OCI-LY7 (cell line): ENCODE measurements at regions not wholly inside any gene's neighbourhood (a gene's known extent, or its start where the extent isn't known, plus 50 kb on each side); places are given as distances from the start of the nearest gene placed in this dataset.

Source experiments
- BruUV-seq: library from RNA; stranded (reverse); fragments of 400-500 nt; replicated peaks from 2 replicates; lab custom pipeline; 2021; lab: Mats Ljungman, UMichigan
- CTCF ChIA-PET: fragments of 300-600 bp; sonication (Branson Sonifier 250); formaldehyde crosslinking; loops from one replicate; lab custom pipeline; 2022; ENCODE audit warnings: antibody characterized with exemption; ENCODE audit not compliant: unreplicated experiment; lab: Charles Lee
- POLR2A ChIA-PET: fragments of 300-600 bp; sonication (Branson Sonifier 250); formaldehyde crosslinking; loops from one replicate; lab custom pipeline; 2022; ENCODE audit warnings: antibody characterized with exemption; lab: Charles Lee
- DNase-seq: peaks from one replicate; pipeline ENCODE4 v3.0.0-alpha.2; 2015; ENCODE audit warnings: low spot score
- H2AFZ ChIP-seq: fragments of 200-600 bp; sonication (generic), shearing (Covaris generic); 2 replicates; pipeline ENCODE4 v1.6.1; 2014; ENCODE audit warnings: mild to moderate bottlenecking, antibody characterized with exemption, low read length, moderate library complexity
- H3K27ac ChIP-seq: fragments of 200-600 bp; sonication (generic); 2 replicates; pipeline ENCODE4 v1.5.1; 2014; ENCODE audit warnings: mixed run types, low read depth, mild to moderate bottlenecking, moderate library complexity, low read length, inconsistent platforms; ENCODE audit not compliant: poor library complexity, severe bottlenecking
- H3K36me3 ChIP-seq: fragments of 200-600 bp; sonication (generic); 2 replicates; pipeline ENCODE4 v1.6.1; 2014; ENCODE audit warnings: mild to moderate bottlenecking, antibody characterized with exemption, low read length, moderate library complexity, mixed read lengths; ENCODE audit not compliant: insufficient read depth
- H3K4me1 ChIP-seq: fragments of 200-600 bp; sonication (generic); 2 replicates; pipeline ENCODE4 v1.5.1; 2014; ENCODE audit warnings: mild to moderate bottlenecking, low read length; ENCODE audit not compliant: insufficient read depth, poor library complexity, severe bottlenecking
- H3K4me2 ChIP-seq: fragments of 200-600 bp; sonication (generic); 2 replicates; pipeline ENCODE4 v1.6.1; 2014; ENCODE audit warnings: mild to moderate bottlenecking, low read length
- H3K4me3 ChIP-seq: fragments of 200-600 bp; sonication (generic); 2 replicates; pipeline ENCODE4 v1.5.1; 2014; ENCODE audit warnings: mild to moderate bottlenecking, low read depth, low read length; ENCODE audit not compliant: poor library complexity, severe bottlenecking
- H3K79me2 ChIP-seq: fragments of 200-600 bp; sonication (generic); 2 replicates; pipeline ENCODE4 v1.6.1; 2016; ENCODE audit warnings: low read depth, mild to moderate bottlenecking, low read length, moderate library complexity, mixed read lengths; ENCODE audit not compliant: insufficient read depth
- H3K9me2 ChIP-seq: fragments of 200-600 bp; sonication (generic); 2 replicates; pipeline ENCODE4 v1.6.1; 2016; ENCODE audit warnings: mild to moderate bottlenecking, low read length, mixed read lengths; ENCODE audit not compliant: insufficient read depth
- H3K9me3 ChIP-seq: fragments of 200-600 bp; sonication (generic); 2 replicates; pipeline ENCODE4 v1.6.1; 2014; ENCODE audit warnings: mild to moderate bottlenecking, mixed run types, low read length, mixed read lengths
- H4K20me1 ChIP-seq: fragments of 200-600 bp; sonication (generic); 2 replicates; pipeline ENCODE4 v1.6.1; 2014; ENCODE audit warnings: mild to moderate bottlenecking, antibody characterized with exemption, low read length, moderate library complexity, mixed read lengths; ENCODE audit not compliant: insufficient read depth
- EZH2phosphoT487 ChIP-seq: fragments of 200-600 bp; sonication (generic); IDR thresholded peaks from 2 replicates; pipeline ENCODE4 v1.6.1; 2018; ENCODE audit warnings: low read depth, borderline replicate concordance, mild to moderate bottlenecking, mixed run types, antibody characterized with exemption, low read length, moderate library complexity, mixed read lengths
- intact Hi-C: fragments of 100-400 bp; cut with micrococcal nuclease; formaldehyde crosslinking; loops from one replicate; pipeline ENCODE4 v1.10.0; 2022; ENCODE audit not compliant: unreplicated experiment
- TF ChIP-seq, protein P1 (sequence below): fragments of 200-600 bp; sonication (generic); conservative IDR thresholded peaks from 2 replicates; pipeline ENCODE4 v1.5.1; 2014; ENCODE audit warnings: mild to moderate bottlenecking, antibody characterized with exemption, low read length, moderate library complexity, mixed read lengths

DNA sequence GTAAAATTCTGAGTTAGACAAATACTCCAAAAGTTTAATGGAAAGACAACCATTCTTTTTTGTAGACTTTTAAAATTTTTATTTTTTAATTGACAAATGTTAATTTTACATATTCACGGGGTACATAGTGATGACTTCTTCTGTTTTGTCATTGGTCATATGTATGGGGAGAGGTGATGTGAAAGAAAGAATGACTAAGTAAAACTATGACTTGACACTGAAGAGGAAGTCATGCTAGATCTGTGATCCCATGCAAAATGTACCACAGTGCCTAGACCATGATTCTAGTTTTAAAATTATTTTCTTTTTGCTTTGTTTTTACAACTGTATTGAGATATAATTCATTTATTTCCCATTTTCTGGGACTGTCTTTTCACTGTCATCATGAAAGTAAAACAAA lies 281.6 kb downstream of the MBNL1 start:
- intact Hi-C loops, result no loop called here
- Histone ChIP-seq H3K36me3 (no peaks in the 10 kb centered on the region), H3K79me2 (no peaks in the 10 kb centered on the region), H3K4me2 (no peak overlapping the region), H3K4me1 (no peaks in the 10 kb centered on the region), H3K4me3 (no peak overlapping the region), H4K20me1 (no peaks in the 10 kb centered on the region; the same call in 1 of the 2 replicates), H3K9me2 (no peaks in the 10 kb centered on the region), H3K27ac (no peak overlapping the region), H3K9me3 (no peaks in the 10 kb centered on the region), H2AFZ (no peak overlapping the region)
- no TSS peak for BruUV-seq
- no peak for TF ChIP-seq EZH2phosphoT487
- TF ChIP-seq, protein P1, sequence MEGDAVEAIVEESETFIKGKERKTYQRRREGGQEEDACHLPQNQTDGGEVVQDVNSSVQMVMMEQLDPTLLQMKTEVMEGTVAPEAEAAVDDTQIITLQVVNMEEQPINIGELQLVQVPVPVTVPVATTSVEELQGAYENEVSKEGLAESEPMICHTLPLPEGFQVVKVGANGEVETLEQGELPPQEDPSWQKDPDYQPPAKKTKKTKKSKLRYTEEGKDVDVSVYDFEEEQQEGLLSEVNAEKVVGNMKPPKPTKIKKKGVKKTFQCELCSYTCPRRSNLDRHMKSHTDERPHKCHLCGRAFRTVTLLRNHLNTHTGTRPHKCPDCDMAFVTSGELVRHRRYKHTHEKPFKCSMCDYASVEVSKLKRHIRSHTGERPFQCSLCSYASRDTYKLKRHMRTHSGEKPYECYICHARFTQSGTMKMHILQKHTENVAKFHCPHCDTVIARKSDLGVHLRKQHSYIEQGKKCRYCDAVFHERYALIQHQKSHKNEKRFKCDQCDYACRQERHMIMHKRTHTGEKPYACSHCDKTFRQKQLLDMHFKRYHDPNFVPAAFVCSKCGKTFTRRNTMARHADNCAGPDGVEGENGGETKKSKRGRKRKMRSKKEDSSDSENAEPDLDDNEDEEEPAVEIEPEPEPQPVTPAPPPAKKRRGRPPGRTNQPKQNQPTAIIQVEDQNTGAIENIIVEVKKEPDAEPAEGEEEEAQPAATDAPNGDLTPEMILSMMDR, result no peak
- CTCF ChIA-PET, result no interaction called here
- POLR2A ChIA-PET, result interaction anchor here (0.7 to 0.9 kb wide), 2 partner anchors 109 to 242 kb away, joined by 3 to 4 read pairs; no protein-coding TSS in a partner anchor
- no peak for DNase-seq

DNA sequence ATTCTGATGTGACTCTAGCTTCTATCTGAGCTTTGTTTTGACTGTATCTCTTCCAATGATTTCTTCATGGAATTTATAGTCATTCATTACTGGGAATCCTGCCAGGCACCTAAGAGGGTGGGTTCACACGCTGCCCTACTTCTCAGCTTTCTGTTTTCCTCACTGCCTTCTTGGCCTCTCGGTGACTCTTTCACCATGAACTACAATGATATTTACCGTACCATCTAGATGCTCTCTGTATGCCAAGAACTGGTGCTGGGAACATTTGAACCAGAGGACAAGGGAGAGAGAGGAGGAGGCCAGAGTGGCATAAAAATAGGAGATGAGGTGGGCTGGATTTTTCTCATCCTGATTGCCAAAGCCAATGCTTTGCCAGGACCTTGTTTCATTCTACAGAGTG lies 280.0 kb upstream of the P2RY1 start:
- CTCF ChIA-PET, result no interaction called here
- Histone ChIP-seq H3K9me3 (no peaks in the 10 kb centered on the region), H3K79me2 (no peaks in the 10 kb centered on the region), H2AFZ (no peak overlapping the region), H3K4me3 (no peak overlapping the region), H4K20me1 (no peaks in the 10 kb centered on the region), H3K36me3 (no peaks in the 10 kb centered on the region), H3K4me1 (no peaks in the 10 kb centered on the region), H3K27ac (no peak overlapping the region), H3K4me2 (no peak overlapping the region), H3K9me2 (no peaks in the 10 kb centered on the region)
- TF ChIP-seq, protein P1, result no peak
- no peak for TF ChIP-seq EZH2phosphoT487
- intact Hi-C loops, result no loop called here
- DNase-seq, result no peak
- no TSS peak for BruUV-seq
- POLR2A ChIA-PET, result no interaction called here

DNA sequence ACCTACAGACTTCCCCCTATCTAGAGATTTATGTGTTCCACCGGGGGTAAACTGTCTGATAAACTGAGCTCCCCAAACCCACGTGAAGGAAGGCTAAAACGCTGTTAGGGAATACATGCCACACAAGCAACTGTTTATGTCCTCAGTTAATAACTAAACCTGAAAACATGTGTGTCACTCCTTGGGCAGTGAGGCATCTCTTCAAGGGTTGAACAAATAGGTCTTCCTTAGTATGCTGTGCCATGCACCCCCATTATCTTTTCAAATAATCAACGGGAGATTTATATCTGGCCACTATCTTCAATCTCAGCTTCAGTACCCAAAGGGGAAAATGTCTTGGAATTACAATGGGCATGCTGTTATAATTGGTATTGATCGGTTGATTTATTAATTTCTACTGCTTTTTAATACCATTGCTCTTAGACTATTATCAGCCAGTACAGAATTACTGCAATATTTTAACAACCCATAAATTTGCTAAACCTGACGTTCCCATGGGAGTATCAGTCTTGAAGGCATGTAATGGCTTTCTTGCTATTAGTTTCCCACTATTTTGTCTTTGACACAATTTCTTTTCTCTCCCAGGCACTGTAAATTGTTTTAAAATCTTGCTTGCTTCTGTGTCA lies 279.2 kb upstream of the P2RY1 start:
- Histone ChIP-seq H3K9me2 (no peaks in the 10 kb centered on the region), H3K36me3 (no peaks in the 10 kb centered on the region), H3K4me1 (no peaks in the 10 kb centered on the region), H3K4me2 (no peak overlapping the region), H3K27ac (no peak overlapping the region), H4K20me1 (no peaks in the 10 kb centered on the region), H3K9me3 (no peaks in the 10 kb centered on the region), H2AFZ (no peak overlapping the region), H3K79me2 (no peaks in the 10 kb centered on the region), H3K4me3 (no peak overlapping the region)
- ChIA-PET POLR2A (interaction anchor here (0.6 kb wide), 1 partner anchor 37 kb away, joined by 6 read pairs; no protein-coding TSS in a partner anchor), CTCF (no interaction called here)
- no peak for DNase-seq
- intact Hi-C loops, result no loop called here
- BruUV-seq, result no TSS peak
- TF ChIP-seq, protein P1, result no peak
- TF ChIP-seq EZH2phosphoT487, result no peak
